HG03354 (cell line): ENCODE measurements at regions not wholly inside any gene's neighbourhood (a gene's known extent, or its start where the extent isn't known, plus 50 kb on each side); places are given as distances from the start of the nearest gene placed in this dataset.
"Not testable (repeated sequence)": the region's sequence is repeated elsewhere in the genome, so short reads cannot be mapped to it uniquely, and the experiment has no call there.

Experiments used
- ATAC-seq: cut with Tn5 transposase; IDR thresholded peaks from one replicate; pipeline ENCODE4 v1.9.1; 2021; ENCODE audit warnings: mild to moderate bottlenecking; ENCODE audit not compliant: unreplicated experiment, poor library complexity, severe bottlenecking

GRCh38 chr6:145274083-145274482 lies 461.2 kb downstream of the EPM2A start:
- no peak for ATAC-seq

DNA sequence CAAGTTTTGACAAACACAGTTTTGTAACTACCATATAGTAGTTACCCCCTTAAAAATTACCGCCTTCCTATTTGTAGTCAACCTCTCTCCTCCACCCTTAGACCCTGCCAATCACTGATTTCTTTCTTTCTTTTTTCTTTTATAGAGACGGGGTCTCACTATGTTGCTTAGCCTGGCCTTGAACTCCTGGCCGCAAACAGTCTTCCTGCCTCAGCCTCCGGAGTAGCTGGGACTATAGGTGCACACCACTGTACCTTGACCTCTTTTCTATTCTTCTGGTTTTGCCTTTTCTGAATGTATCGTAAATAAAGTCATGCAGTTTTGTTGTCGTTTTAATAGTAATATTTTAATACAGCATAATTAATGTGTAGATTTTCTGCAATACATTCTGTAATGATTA lies 460.3 kb downstream of the EPM2A start:
- no peak for ATAC-seq

- no peak for ATAC-seq
Observed at GRCh38 chr6:145275787-145276186, 459.5 kb downstream of the EPM2A start.

GRCh38 chr6:145276756-145277155 lies 458.6 kb downstream of the EPM2A start:
- no peak for ATAC-seq

- no peak for ATAC-seq
Observed at GRCh38 chr6:145277358-145278086, 457.8 kb downstream of the EPM2A start.

DNA sequence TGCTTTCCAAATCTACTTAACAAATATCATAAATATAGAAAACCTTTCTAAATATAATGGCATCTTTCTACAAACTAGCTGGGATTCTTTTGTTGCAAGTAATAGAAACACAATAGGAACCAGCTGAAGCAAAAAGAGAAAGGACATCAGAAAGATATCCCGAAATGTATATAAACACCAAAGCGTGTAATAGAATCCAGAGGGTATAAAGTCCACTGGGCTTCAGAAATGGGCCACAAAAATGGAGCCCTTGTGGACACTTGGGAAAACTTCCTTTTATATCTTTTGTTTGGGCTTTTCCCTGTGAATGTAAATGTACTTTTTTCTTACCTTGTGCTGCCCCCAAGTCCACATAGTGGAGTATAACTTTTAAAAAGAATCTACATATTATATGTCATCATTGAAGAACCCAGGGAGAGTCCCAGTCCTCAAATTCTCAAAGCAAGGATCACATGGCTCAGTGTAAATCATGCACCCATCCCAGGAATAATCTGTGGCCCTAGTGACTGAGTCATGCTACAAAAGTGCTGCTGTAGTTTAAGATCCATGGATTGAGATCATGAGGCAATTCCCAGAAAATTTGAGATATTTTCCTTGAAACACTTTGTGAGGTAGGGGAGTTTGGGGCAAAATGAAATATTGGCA lies 457.0 kb downstream of the EPM2A start:
- ATAC-seq: no peak

GRCh38 chr6:145279551-145279950 lies 455.8 kb downstream of the EPM2A start:
- no peak for ATAC-seq

GRCh38 chr6:145279993-145280392 lies 455.3 kb downstream of the EPM2A start:
- ATAC-seq: no peak

- ATAC-seq: not testable (repeated sequence)
Observed at GRCh38 chr6:145283209-145283608, 452.1 kb downstream of the EPM2A start.

DNA sequence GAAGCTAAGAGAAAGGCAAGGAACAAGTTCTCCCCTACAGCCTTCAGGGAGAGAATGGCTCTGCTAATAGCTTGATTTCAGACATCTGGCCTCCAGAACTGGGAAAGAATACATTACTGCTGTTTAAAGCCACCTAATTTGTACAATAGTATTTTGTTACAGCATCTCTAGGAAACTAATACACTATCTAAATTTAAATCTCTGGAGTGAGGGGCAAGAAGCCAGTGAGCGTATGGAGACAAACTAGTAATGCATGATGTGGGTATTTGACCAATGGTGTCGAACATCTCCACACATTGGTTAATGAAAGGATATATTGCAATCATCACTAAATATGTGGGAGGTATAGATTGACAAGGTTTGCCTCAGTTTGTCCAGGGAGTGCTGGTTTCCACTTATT lies 451.5 kb downstream of the EPM2A start:
- ATAC-seq: no peak

DNA sequence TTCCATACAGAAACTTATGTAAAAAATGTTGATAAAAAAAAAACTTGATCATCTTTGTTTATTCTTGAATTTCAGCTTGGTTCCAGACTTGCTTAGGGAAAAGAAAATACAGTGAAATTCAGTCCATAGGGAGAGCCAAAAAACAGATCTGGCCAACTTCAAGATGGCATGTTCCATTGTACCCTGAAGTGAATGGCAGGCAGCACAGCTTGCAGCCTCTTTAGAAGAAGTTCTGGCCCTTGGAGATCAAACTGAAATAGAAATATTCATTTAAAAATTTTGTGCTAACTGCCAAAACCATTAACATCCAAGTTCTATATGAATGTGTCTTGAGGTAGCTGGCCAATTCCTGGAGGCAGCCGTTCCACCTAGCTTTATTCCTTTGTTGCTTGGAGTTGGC lies 448.4 kb downstream of the EPM2A start:
- no peak for ATAC-seq

- no peak for ATAC-seq
Observed at GRCh38 chr6:145289573-145289972, 445.7 kb downstream of the EPM2A start.

DNA sequence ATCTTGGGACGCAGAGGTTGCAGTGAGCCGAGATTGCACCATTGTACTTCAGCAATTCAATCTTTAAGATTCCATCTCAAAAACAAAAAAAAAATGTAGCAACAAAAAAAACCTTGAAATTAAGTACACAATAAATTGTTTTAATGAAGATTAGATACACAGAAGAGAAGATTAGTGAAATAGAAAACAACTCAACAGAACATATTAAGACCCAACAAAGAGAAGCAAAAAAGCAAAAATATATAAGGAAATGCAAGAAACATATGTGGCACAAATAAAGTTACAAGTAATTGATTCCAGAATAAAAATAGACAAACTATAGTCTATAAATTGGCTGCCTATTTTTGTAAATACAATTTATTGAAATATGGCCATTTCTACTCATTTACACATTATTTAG lies 445.2 kb downstream of the EPM2A start:
- ATAC-seq: no peak

- ATAC-seq: no peak
Observed at GRCh38 chr6:145292066-145292465, 443.3 kb downstream of the EPM2A start.

DNA sequence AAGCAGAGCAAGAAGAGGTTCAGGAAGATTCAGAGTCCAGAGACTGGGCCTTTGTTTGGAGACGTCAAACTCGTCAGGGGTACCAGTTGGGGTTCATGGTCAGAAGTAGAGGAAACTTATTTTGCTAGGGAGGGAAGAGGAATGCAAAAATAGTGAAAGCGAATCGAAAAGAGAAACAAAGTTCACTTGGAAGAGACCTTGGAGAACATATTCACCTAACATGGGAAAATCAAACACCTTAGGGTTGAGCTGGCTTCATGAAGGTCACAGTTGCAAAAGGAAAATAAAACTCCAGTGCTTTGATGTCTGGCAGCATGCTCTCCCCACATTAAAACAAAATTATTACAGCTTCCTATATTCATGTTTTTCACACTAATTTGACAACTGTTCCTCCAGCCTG lies 440.4 kb downstream of the EPM2A start:
- ATAC-seq: no peak

- ATAC-seq: no peak
Observed at GRCh38 chr6:145295746-145296145, 439.6 kb downstream of the EPM2A start.

DNA sequence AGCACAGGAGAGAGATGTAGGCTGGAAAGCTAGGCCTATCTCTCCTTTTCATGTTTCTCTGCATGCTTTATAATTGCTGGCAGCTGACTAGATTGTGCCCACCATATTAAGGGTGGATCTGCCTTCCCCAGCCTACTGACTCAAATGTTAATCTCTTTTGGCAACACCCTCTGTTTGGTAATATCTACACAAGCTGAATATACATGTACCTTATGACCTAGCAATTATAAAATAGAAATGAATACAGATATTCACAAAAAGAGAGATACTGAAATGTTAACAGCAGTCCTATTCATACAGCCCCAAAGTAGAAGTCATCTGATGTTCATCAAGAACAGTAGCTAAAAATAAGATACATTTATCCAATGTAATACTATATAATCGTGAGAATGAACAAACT lies 429.6 kb downstream of the EPM2A start:
- no peak for ATAC-seq

DNA sequence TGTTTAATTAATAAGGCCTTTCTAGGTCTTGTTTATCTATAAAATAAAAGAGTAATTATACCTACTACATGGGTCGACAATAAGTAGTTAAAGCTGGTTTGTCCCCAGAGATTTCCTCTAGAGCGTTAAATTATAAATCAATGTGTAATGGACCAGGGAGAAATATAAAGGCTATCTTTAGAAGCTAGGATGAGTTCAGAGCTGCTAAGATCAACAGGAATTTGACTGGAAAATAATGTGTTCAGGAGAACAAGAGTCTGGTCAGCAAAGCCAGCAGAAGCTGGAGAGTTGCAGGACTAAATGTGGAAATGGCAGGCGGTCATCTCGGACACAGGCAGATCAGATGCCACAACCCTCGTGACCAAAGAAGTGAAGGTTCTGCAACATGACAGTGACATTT lies 428.8 kb downstream of the EPM2A start:
- no peak for ATAC-seq

DNA sequence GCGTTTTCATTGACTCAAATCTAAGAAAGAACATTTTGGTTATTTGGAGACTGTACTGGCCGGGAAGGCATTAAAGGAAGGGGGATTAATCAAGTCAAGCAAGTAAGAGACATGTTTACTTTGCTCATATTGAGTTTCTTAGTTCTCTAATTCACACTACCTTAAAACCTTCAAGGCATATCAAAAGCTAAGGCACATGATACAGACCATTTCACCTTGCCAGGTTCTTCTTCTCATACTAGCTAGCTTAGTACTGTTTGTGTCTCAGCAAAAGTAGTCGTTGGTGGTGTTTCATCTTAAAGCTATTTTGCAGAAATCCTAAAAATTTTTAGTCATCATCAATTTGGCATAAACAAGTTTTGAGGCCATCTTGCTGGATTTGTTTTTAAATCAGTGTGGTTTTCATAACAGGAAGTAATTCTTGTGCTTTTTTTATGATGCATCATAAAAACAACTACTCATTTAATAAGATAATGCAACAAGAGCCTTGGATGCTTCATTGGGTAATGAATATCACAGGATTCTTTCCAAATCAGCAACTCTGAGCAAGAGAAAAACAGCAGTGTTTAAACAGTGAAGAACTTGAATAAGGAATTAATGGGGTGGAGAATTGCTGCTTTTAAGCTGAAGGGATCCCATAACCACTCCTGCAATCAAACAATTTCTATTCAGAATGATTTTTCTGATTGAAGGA lies 425.3 kb downstream of the EPM2A start:
- ATAC-seq: no peak

DNA sequence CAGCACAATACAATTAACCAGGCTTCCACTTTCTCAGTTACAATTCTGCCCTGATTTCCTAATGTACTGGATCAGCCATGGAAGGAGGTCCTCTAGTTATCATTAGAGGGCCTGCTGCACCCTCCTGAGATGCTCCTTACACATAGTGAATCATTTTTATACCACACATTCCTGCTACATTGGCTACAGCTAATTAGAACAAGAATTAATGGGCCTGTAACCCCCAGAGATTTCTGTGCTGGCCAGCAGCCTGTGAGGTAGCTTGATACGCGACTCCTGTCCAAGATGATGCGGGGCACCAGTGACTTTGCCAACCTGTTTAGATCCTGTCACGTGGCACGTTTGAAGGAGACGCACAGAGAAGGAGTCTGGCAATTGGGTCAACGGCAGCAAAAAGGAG lies 422.8 kb downstream of the EPM2A start:
- ATAC-seq: no peak
